CD8-positive, alpha-beta memory T cell (primary cell): ENCODE measurements at regions not wholly inside any gene's neighbourhood (a gene's known extent, or its start where the extent isn't known, plus 50 kb on each side); places are given as distances from the start of the nearest gene placed in this dataset.

Experiments
- CTCF ChIA-PET: fragments of 350-600 bp; sonication (Branson Sonifier 250); formaldehyde crosslinking; loops from one replicate; lab custom pipeline; 2021; ENCODE audit warnings: antibody characterized with exemption; lab: Charles Lee
- POLR2A ChIA-PET: fragments of 350-600 bp; sonication (Branson Sonifier 250); formaldehyde crosslinking; loops from one replicate; lab custom pipeline; 2021; ENCODE audit warnings: antibody characterized with exemption; lab: Charles Lee
- DNase-seq, 5 donors: peaks; one replicate each; pipeline versions ENCODE4 v3.0.0 to v3.0.0-alpha.2; 2020 to 2022; ENCODE audit warnings: mixed read lengths in 1 of 5
- H3K27ac ChIP-seq: one replicate; pipeline ENCODE4 v1.7.0; 2013; ENCODE audit warnings: low read depth, mild to moderate bottlenecking, low read length, moderate library complexity
- H3K27me3 ChIP-seq: 2 replicates; pipeline ENCODE4 v1.7.0; 2013; ENCODE audit warnings: low read length, mild to moderate bottlenecking; ENCODE audit not compliant: insufficient read depth, poor library complexity, severe bottlenecking
- H3K36me3 ChIP-seq: 2 replicates; pipeline ENCODE4 v1.7.0; 2013; ENCODE audit warnings: mild to moderate bottlenecking, low read length, moderate library complexity; ENCODE audit not compliant: insufficient read depth
- H3K4me1 ChIP-seq: 2 replicates; pipeline ENCODE4 v1.7.0; 2013; ENCODE audit warnings: mild to moderate bottlenecking, low read length, moderate library complexity; ENCODE audit not compliant: insufficient read depth
- H3K4me3 ChIP-seq: 2 replicates; pipeline ENCODE4 v1.7.0; 2013; ENCODE audit warnings: mild to moderate bottlenecking, low read length
- H3K9me3 ChIP-seq: 2 replicates; pipeline ENCODE4 v1.7.0; 2013; ENCODE audit warnings: mild to moderate bottlenecking, low read length
- H3K27ac Mint-ChIP-seq, 8 donors: one replicate each; pipeline ENCODE4 v1.8.0; 2020 to 2021; ENCODE audit warnings: mixed read lengths in 8 of 8, mild to moderate bottlenecking in 6 of 8, inconsistent platforms in 3 of 8, moderate library complexity in 3 of 8
- H3K27me3 Mint-ChIP-seq, 2 donors: one replicate each; pipeline ENCODE4 v1.8.0; 2020 to 2021; ENCODE audit warnings: mixed read lengths in 2 of 2, mild to moderate bottlenecking in 1 of 2, moderate library complexity in 1 of 2
- H3K36me3 Mint-ChIP-seq, 3 donors: one replicate each; pipeline ENCODE4 v1.8.0; 2020 to 2021; ENCODE audit warnings: mixed read lengths in 3 of 3, inconsistent platforms in 1 of 3, mild to moderate bottlenecking in 1 of 3
- H3K4me1 Mint-ChIP-seq, 3 donors: one replicate each; pipeline ENCODE4 v1.8.0; 2020 to 2021; ENCODE audit warnings: mixed read lengths in 3 of 3, inconsistent platforms in 1 of 3, mild to moderate bottlenecking in 1 of 3
- H3K4me3 Mint-ChIP-seq, 7 donors: one replicate each; pipeline ENCODE4 v1.8.0; 2020 to 2021; ENCODE audit warnings: mixed read lengths in 7 of 7, mild to moderate bottlenecking in 6 of 7, moderate library complexity in 4 of 7, inconsistent platforms in 2 of 7
- H3K9me3 Mint-ChIP-seq, 5 donors: one replicate each; pipeline ENCODE4 v1.8.0; 2020 to 2022; ENCODE audit warnings: mixed read lengths in 5 of 5, mild to moderate bottlenecking in 3 of 5, moderate library complexity in 2 of 5, inconsistent platforms in 1 of 5

- peaks cover 0 to 5% (median 0%) of the 10 kb centered on the region in 3 donors for H3K36me3 Mint-ChIP-seq
- POLR2A ChIA-PET, result no interaction called here
- CTCF ChIA-PET, result no interaction called here
These were observed 464.3 kb upstream of the ID2 start for GRCh38 chr2:8217468-8218030.

GRCh38 chr2:8219096-8219495, 462.8 kb upstream of the ID2 start:
- no peaks in the 10 kb centered on the region for H3K9me3 Mint-ChIP-seq

More at GRCh38 chr2:8217468-8218030, 464.3 kb upstream of the ID2 start:
- Histone ChIP-seq H3K4me1 (no peaks in the 10 kb centered on the region), H3K4me3 (no peak overlapping the region), H3K27me3 (no peaks in the 10 kb centered on the region), H3K27ac (no peak overlapping the region), H3K9me3 (no peaks in the 10 kb centered on the region), H3K36me3 (no peaks in the 10 kb centered on the region)
- Mint-ChIP-seq H3K4me1 (peaks cover 0 to 6% (median 3%) of the 10 kb centered on the region in 3 donors), H3K9me3 (no peaks in the 10 kb centered on the region), H3K27ac (peak overlapping the region in 1 of 8 donors; percentile 60), H3K4me3 (no peak overlapping the region), H3K27me3 (no peaks in the 10 kb centered on the region)
- no peak for DNase-seq

GRCh38 chr2:8219631-8220355, 462.1 kb upstream of the ID2 start:
- H3K27me3 ChIP-seq, result no peaks in the 10 kb centered on the region
- Mint-ChIP-seq H3K4me1 (peaks cover 0 to 6% (median 3%) of the 10 kb centered on the region in 3 donors), H3K9me3 (no peaks in the 10 kb centered on the region), H3K27ac (no peak overlapping the region), H3K27me3 (no peaks in the 10 kb centered on the region), H3K4me3 (no peak overlapping the region), H3K36me3 (peaks cover 0 to 3% (median 0%) of the 10 kb centered on the region in 3 donors)
- POLR2A ChIA-PET, result no interaction called here
- H3K9me3 ChIP-seq, result no peaks in the 10 kb centered on the region
- H3K27ac ChIP-seq, result no peak overlapping the region
- CTCF ChIA-PET, result interaction anchor here (1.5 kb wide), 1 partner anchor 10 kb away, joined by 4 read pairs; no protein-coding TSS in a partner anchor
- no peaks in the 10 kb centered on the region for H3K36me3 ChIP-seq
- DNase-seq, result no peak
- H3K4me1 ChIP-seq, result no peaks in the 10 kb centered on the region
- H3K4me3 ChIP-seq, result no peak overlapping the region

More at GRCh38 chr2:8219096-8219495, 462.8 kb upstream of the ID2 start:
- H3K4me1 ChIP-seq, result no peaks in the 10 kb centered on the region
- Mint-ChIP-seq H3K4me1 (peaks cover 0 to 6% (median 3%) of the 10 kb centered on the region in 3 donors), H3K36me3 (peaks cover 0 to 3% (median 0%) of the 10 kb centered on the region in 3 donors), H3K27me3 (no peaks in the 10 kb centered on the region), H3K4me3 (no peak overlapping the region), H3K27ac (no peak overlapping the region)
- H3K9me3 ChIP-seq, result no peaks in the 10 kb centered on the region
- DNase-seq, result no peak
- H3K36me3 ChIP-seq, result no peaks in the 10 kb centered on the region
- CTCF ChIA-PET, result no interaction called here
- POLR2A ChIA-PET, result no interaction called here
- no peak overlapping the region for H3K4me3 ChIP-seq
- no peak overlapping the region for H3K27ac ChIP-seq
- no peaks in the 10 kb centered on the region for H3K27me3 ChIP-seq

GRCh38 chr2:8222979-8223694, 458.7 kb upstream of the ID2 start:
- Histone ChIP-seq H3K36me3 (no peaks in the 10 kb centered on the region), H3K27ac (no peak overlapping the region), H3K27me3 (no peaks in the 10 kb centered on the region), H3K4me3 (no peak overlapping the region), H3K9me3 (no peaks in the 10 kb centered on the region), H3K4me1 (no peaks in the 10 kb centered on the region)
- POLR2A ChIA-PET, result interaction anchor here (0.7 kb wide), 1 partner anchor 361 kb away, joined by 3 read pairs; no protein-coding TSS in a partner anchor
- DNase-seq, result no peak
- Mint-ChIP-seq H3K36me3 (peaks cover 0 to 3% (median 0%) of the 10 kb centered on the region in 3 donors), H3K27ac (peak overlapping the region in 1 of 8 donors; percentile 87), H3K4me1 (peaks cover 0 to 3% (median 0%) of the 10 kb centered on the region in 3 donors), H3K4me3 (no peak overlapping the region), H3K9me3 (no peaks in the 10 kb centered on the region), H3K27me3 (no peaks in the 10 kb centered on the region)
- CTCF ChIA-PET, result interaction anchor here (1.1 kb wide), 1 partner anchor 11 kb away, joined by 3 read pairs; no protein-coding TSS in a partner anchor

- Mint-ChIP-seq H3K4me3 (no peak overlapping the region), H3K36me3 (no peaks in the 10 kb centered on the region), H3K27me3 (no peaks in the 10 kb centered on the region), H3K4me1 (peaks cover 0 to 3% (median 0%) of the 10 kb centered on the region in 3 donors), H3K9me3 (no peaks in the 10 kb centered on the region), H3K27ac (no peak overlapping the region)
- H3K27ac ChIP-seq, result no peak overlapping the region
- H3K27me3 ChIP-seq, result no peaks in the 10 kb centered on the region
- no peak overlapping the region for H3K4me3 ChIP-seq
- CTCF ChIA-PET, result no interaction called here
- H3K36me3 ChIP-seq, result no peaks in the 10 kb centered on the region
- no peaks in the 10 kb centered on the region for H3K4me1 ChIP-seq
- DNase-seq, result no peak
- POLR2A ChIA-PET, result interaction anchor here (0.7 kb wide), 1 partner anchor 360 kb away, joined by 3 read pairs; no protein-coding TSS in a partner anchor
- no peaks in the 10 kb centered on the region for H3K9me3 ChIP-seq
These were observed 458.0 kb upstream of the ID2 start for GRCh38 chr2:8223695-8224346.

GRCh38 chr2:8224347-8225190, 457.3 kb upstream of the ID2 start:
- Histone ChIP-seq H3K27me3 (no peaks in the 10 kb centered on the region), H3K4me1 (no peaks in the 10 kb centered on the region), H3K4me3 (no peak overlapping the region), H3K27ac (no peak overlapping the region), H3K9me3 (no peaks in the 10 kb centered on the region), H3K36me3 (no peaks in the 10 kb centered on the region)
- no peak overlapping the region for H3K27ac Mint-ChIP-seq
- POLR2A ChIA-PET, result no interaction called here
- no peak for DNase-seq
- CTCF ChIA-PET, result no interaction called here
- peaks cover 5% of the 10 kb centered on the region in 3 donors for H3K4me1 Mint-ChIP-seq
- no peaks in the 10 kb centered on the region for H3K36me3 Mint-ChIP-seq
- H3K9me3 Mint-ChIP-seq, result no peaks in the 10 kb centered on the region
- no peak overlapping the region for H3K4me3 Mint-ChIP-seq
- H3K27me3 Mint-ChIP-seq, result no peaks in the 10 kb centered on the region

- Mint-ChIP-seq H3K9me3 (no peaks in the 10 kb centered on the region), H3K36me3 (no peaks in the 10 kb centered on the region), H3K27me3 (no peaks in the 10 kb centered on the region), H3K27ac (no peak overlapping the region), H3K4me3 (no peak overlapping the region), H3K4me1 (peaks cover 7 to 10% (median 9%) of the 10 kb centered on the region in 3 donors)
- no peaks in the 10 kb centered on the region for H3K36me3 ChIP-seq
- CTCF ChIA-PET, result no interaction called here
- H3K27me3 ChIP-seq, result no peaks in the 10 kb centered on the region
- no peak overlapping the region for H3K27ac ChIP-seq
- no peaks in the 10 kb centered on the region for H3K4me1 ChIP-seq
- no peak overlapping the region for H3K4me3 ChIP-seq
- H3K9me3 ChIP-seq, result no peaks in the 10 kb centered on the region
- POLR2A ChIA-PET, result no interaction called here
- DNase-seq, result no peak
These were observed 456.6 kb upstream of the ID2 start for GRCh38 chr2:8225266-8225665.
